Spleen (tissue), 7 donors: ENCODE measurements at regions not wholly inside any gene's neighbourhood (a gene's known extent, or its start where the extent isn't known, plus 50 kb on each side); places are given as distances from the start of the nearest gene placed in this dataset.

Experiments used
- POLR2A ChIP-seq, 3 donors: fragments of 450-650 bp; IDR thresholded peaks; one replicate each; pipeline ENCODE4 v1.5.1; 2017; ENCODE audit warnings: antibody characterized with exemption in 3 of 3, mild to moderate bottlenecking in 1 of 3
- TF ChIP-seq, protein P1 (sequence below), 11 experiments: fragments of 200-600 bp in 7 of 11; fragments of 450-650 bp in 4 of 11; sonication (generic) in 4 of 11; IDR thresholded peaks in 8 of 11; conservative IDR thresholded peaks in 3 of 11; 1 replicate in 7 of 11; 2 replicates in 4 of 11; pipeline versions ENCODE4 v1.4.0 to v1.8.0; 2016 to 2021; ENCODE audit warnings: antibody characterized with exemption in 11 of 11, inconsistent platforms in 4 of 11, mild to moderate bottlenecking in 1 of 11
- donor health status: DM: no; HTN: no; CAD: no; lungs with moderate emphysema.
- donor health status: DM: no; HTN: no; CAD: no.
- donor health status: DM: no; HTN: no; CAD: no.

- TF ChIP-seq, protein P1, sequence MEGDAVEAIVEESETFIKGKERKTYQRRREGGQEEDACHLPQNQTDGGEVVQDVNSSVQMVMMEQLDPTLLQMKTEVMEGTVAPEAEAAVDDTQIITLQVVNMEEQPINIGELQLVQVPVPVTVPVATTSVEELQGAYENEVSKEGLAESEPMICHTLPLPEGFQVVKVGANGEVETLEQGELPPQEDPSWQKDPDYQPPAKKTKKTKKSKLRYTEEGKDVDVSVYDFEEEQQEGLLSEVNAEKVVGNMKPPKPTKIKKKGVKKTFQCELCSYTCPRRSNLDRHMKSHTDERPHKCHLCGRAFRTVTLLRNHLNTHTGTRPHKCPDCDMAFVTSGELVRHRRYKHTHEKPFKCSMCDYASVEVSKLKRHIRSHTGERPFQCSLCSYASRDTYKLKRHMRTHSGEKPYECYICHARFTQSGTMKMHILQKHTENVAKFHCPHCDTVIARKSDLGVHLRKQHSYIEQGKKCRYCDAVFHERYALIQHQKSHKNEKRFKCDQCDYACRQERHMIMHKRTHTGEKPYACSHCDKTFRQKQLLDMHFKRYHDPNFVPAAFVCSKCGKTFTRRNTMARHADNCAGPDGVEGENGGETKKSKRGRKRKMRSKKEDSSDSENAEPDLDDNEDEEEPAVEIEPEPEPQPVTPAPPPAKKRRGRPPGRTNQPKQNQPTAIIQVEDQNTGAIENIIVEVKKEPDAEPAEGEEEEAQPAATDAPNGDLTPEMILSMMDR (IDR thresholded peaks at IDR 0.05 in 8 of 11, conservative IDR thresholded peaks at IDR 0.05 in 3 of 11), result no peak
- TF ChIP-seq POLR2A (IDR thresholded peaks at IDR 0.05), result no peak
Measured at GRCh38 chr7:1351881-1352625, 107.2 kb downstream of the MICALL2 start.
